Transverse colon (tissue), 4 donors: ENCODE measurements at regions not wholly inside any gene's neighbourhood (a gene's known extent, or its start where the extent isn't known, plus 50 kb on each side); places are given as distances from the start of the nearest gene placed in this dataset.

Experiments
- EP300 ChIP-seq: sonication (generic); formaldehyde crosslinking; IDR thresholded peaks from one replicate; pipeline ENCODE4 v1.6.1; 2017; ENCODE audit warnings: antibody characterized with exemption, low read depth
- POLR2A ChIP-seq: fragments of 450-650 bp; IDR thresholded peaks from one replicate; pipeline ENCODE4 v1.6.1; 2016; ENCODE audit warnings: antibody characterized with exemption, mild to moderate bottlenecking, moderate library complexity
- POLR2AphosphoS5 ChIP-seq, 3 donors: sonication (generic); formaldehyde crosslinking; IDR thresholded peaks; one replicate each; pipeline ENCODE4 v1.6.1; 2016; ENCODE audit warnings: antibody characterized with exemption in 3 of 3
- TF ChIP-seq, protein P1 (sequence below), 5 experiments: fragments of 200-600 bp in 3 of 5; fragments of 450-650 bp in 2 of 5; sonication (generic) in 3 of 5; IDR thresholded peaks; 1 replicate in 2 of 5; 2 replicates in 3 of 5; pipeline ENCODE4 v1.5.1; 2016 to 2017; ENCODE audit warnings: antibody characterized with exemption in 5 of 5, inconsistent platforms in 3 of 5, mild to moderate bottlenecking in 2 of 5, moderate library complexity in 1 of 5

DNA sequence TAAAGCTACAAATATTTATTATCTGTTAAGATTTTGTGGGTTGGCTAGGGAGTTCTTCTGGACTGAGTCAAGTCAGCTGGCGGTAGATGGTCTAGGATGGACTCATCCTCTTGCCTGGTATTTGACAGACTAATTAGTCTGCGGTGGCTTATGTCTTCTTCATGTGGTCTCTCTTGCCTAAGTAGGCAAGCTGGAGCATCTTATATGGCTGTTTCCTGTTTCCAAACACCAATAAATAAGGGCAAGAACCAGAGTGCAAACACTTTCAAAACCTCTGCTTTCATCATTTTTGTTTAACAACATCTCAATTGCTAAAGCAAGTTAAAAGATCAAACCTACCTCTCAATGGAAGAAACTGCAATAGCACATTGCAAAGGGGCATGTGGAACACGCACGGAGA is 484.8 kb downstream of the PTPRC start:
- TF ChIP-seq EP300: no peak
- TF ChIP-seq, protein P1, sequence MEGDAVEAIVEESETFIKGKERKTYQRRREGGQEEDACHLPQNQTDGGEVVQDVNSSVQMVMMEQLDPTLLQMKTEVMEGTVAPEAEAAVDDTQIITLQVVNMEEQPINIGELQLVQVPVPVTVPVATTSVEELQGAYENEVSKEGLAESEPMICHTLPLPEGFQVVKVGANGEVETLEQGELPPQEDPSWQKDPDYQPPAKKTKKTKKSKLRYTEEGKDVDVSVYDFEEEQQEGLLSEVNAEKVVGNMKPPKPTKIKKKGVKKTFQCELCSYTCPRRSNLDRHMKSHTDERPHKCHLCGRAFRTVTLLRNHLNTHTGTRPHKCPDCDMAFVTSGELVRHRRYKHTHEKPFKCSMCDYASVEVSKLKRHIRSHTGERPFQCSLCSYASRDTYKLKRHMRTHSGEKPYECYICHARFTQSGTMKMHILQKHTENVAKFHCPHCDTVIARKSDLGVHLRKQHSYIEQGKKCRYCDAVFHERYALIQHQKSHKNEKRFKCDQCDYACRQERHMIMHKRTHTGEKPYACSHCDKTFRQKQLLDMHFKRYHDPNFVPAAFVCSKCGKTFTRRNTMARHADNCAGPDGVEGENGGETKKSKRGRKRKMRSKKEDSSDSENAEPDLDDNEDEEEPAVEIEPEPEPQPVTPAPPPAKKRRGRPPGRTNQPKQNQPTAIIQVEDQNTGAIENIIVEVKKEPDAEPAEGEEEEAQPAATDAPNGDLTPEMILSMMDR (IDR thresholded peaks at IDR 0.05): no peak
- TF ChIP-seq POLR2AphosphoS5 (IDR thresholded peaks at IDR 0.05): no peak
- TF ChIP-seq POLR2A: no peak
